ENCODE measurements at regions not wholly inside any gene's neighbourhood (a gene's known extent, or its start where the extent isn't known, plus 50 kb on each side); places are given as distances from the start of the nearest gene placed in this dataset.

GRCh38 chr3:194237110-194237509, 101.2 kb downstream of the HES1 start:
- H3K4me1 ChIP-seq (ENCODE audit: control insufficient read depth, insufficient read depth, low read length): no peaks in the 10 kb centered on the region
- no peak overlapping the region for H3K9ac ChIP-seq (ENCODE audit: extremely low read depth, low read length, poor library complexity, severe bottlenecking)
- no peak for TF ChIP-seq CTCF (conservative IDR thresholded peaks at IDR 0.05)
- no peaks in the 10 kb centered on the region for H3K9me3 ChIP-seq (ENCODE audit: control insufficient read depth, low read length)
- Mint-ChIP-seq H3K9me3 (no peaks in the 10 kb centered on the region), H3K27ac (no peak overlapping the region), H3K36me3 (ENCODE audit: low read depth) (no peaks in the 10 kb centered on the region), H3K4me3 (no peak overlapping the region), H3K4me1 (peaks cover 1% of the 10 kb centered on the region), H3K27me3 (ENCODE audit: insufficient read depth) (no peaks in the 10 kb centered on the region)
- WGBS, 2 experiments (ENCODE audit: insufficient coverage in 1 of 2, insufficient read length in 1 of 2): 91 to 95% methylated on average over 4 to 5 of the region's 5 CpGs
- H3K36me3 ChIP-seq (ENCODE audit: control insufficient read depth, insufficient read depth, low read length): no peaks in the 10 kb centered on the region
- H3K27ac ChIP-seq (ENCODE audit: low read depth, low read length): no peak overlapping the region
- H3K27me3 ChIP-seq (ENCODE audit: control insufficient read depth, insufficient read depth, low read length, poor library complexity, severe bottlenecking): no peaks in the 10 kb centered on the region
- DNase-seq: no peak
- no peak overlapping the region for H3K4me3 ChIP-seq (ENCODE audit: low read length)

GRCh38 chr3:194240766-194241165, 104.8 kb downstream of the HES1 start:
- Mint-ChIP-seq H3K27me3 (ENCODE audit: insufficient read depth) (no peaks in the 10 kb centered on the region), H3K36me3 (ENCODE audit: low read depth) (no peaks in the 10 kb centered on the region), H3K4me3 (no peak overlapping the region), H3K9me3 (no peaks in the 10 kb centered on the region), H3K27ac (no peak overlapping the region), H3K4me1 (no peaks in the 10 kb centered on the region)
- no peaks in the 10 kb centered on the region for H3K9me3 ChIP-seq (ENCODE audit: control insufficient read depth, low read length)
- no peak overlapping the region for H3K27ac ChIP-seq (ENCODE audit: low read depth, low read length)
- WGBS, 2 experiments (ENCODE audit: insufficient coverage in 1 of 2, insufficient read length in 1 of 2): 92 to 94% methylated on average over 2 to 6 of the region's 7 CpGs
- no peak for TF ChIP-seq CTCF (conservative IDR thresholded peaks at IDR 0.05)
- no peaks in the 10 kb centered on the region for H3K36me3 ChIP-seq (ENCODE audit: control insufficient read depth, insufficient read depth, low read length)
- peak; percentile 20 for DNase-seq
- H3K9ac ChIP-seq (ENCODE audit: extremely low read depth, low read length, poor library complexity, severe bottlenecking): no peak overlapping the region
- no peak overlapping the region for H3K4me3 ChIP-seq (ENCODE audit: low read length)
- no peaks in the 10 kb centered on the region for H3K4me1 ChIP-seq (ENCODE audit: control insufficient read depth, insufficient read depth, low read length)
- no peaks in the 10 kb centered on the region for H3K27me3 ChIP-seq (ENCODE audit: control insufficient read depth, insufficient read depth, low read length, poor library complexity, severe bottlenecking)

GRCh38 chr3:194243172-194243837, 107.4 kb downstream of the HES1 start:
- Mint-ChIP-seq H3K4me1 (peaks cover 6% of the 10 kb centered on the region), H3K27me3 (ENCODE audit: insufficient read depth) (no peaks in the 10 kb centered on the region), H3K27ac (no peak overlapping the region), H3K4me3 (no peak overlapping the region), H3K9me3 (no peaks in the 10 kb centered on the region), H3K36me3 (ENCODE audit: low read depth) (no peaks in the 10 kb centered on the region)
- Histone ChIP-seq H3K9me3 (ENCODE audit: control insufficient read depth, low read length) (no peaks in the 10 kb centered on the region), H3K4me3 (ENCODE audit: low read length) (no peak overlapping the region), H3K9ac (ENCODE audit: extremely low read depth, low read length, poor library complexity, severe bottlenecking) (no peak overlapping the region), H3K27me3 (ENCODE audit: control insufficient read depth, insufficient read depth, low read length, poor library complexity, severe bottlenecking) (no peaks in the 10 kb centered on the region), H3K27ac (ENCODE audit: low read depth, low read length) (no peak overlapping the region), H3K4me1 (ENCODE audit: control insufficient read depth, insufficient read depth, low read length) (no peaks in the 10 kb centered on the region), H3K36me3 (ENCODE audit: control insufficient read depth, insufficient read depth, low read length) (no peaks in the 10 kb centered on the region)
- TF ChIP-seq CTCF (conservative IDR thresholded peaks at IDR 0.05): no peak
- 85 to 92% methylated on average over 2 to 4 of the region's 4 CpGs for WGBS, 2 experiments (ENCODE audit: insufficient coverage in 1 of 2, insufficient read length in 1 of 2)
- no peak for DNase-seq
